CD14-positive monocyte (primary cell): ENCODE measurements at regions not wholly inside any gene's neighbourhood (a gene's known extent, or its start where the extent isn't known, plus 50 kb on each side); places are given as distances from the start of the nearest gene placed in this dataset.

ENCODE experiments used
- DNase-seq, 3 donors: peaks; one replicate each; pipeline ENCODE4 v3.0.0-alpha.2; 2011 to 2022
- H2AFZ ChIP-seq: 2 replicates; pipeline ENCODE4 v1.6.0; 2012; ENCODE audit warnings: mild to moderate bottlenecking, low read depth, low read length, inconsistent platforms; ENCODE audit not compliant: insufficient read depth, poor library complexity, severe bottlenecking
- H3K27ac ChIP-seq, 2 donors: 1 replicate in 1 of 2; 2 replicates in 1 of 2; pipeline ENCODE4 v1.5.1; 2012 to 2013; ENCODE audit warnings: low read length in 2 of 2, control low read depth in 1 of 2, inconsistent platforms in 1 of 2, low read depth in 1 of 2, mild to moderate bottlenecking in 1 of 2
- H3K27me3 ChIP-seq, 2 donors: one replicate each; pipeline versions ENCODE4 v1.6.0 to v1.6.1; 2011 to 2013; ENCODE audit warnings: low read length in 2 of 2; ENCODE audit not compliant: control insufficient read depth in 2 of 2, insufficient read depth in 2 of 2
- H3K36me3 ChIP-seq, 2 donors: replicated peaks in 1 of 2; 1 replicate in 1 of 2; 2 replicates in 1 of 2; pipeline versions ENCODE4 v1.5.1 to v1.6.1; 2012 to 2013; ENCODE audit warnings: low read length in 2 of 2, control low read depth in 1 of 2, inconsistent platforms in 1 of 2, mild to moderate bottlenecking in 1 of 2; ENCODE audit not compliant: insufficient read depth in 2 of 2, control insufficient read depth in 1 of 2
- H3K4me1 ChIP-seq, 2 donors: 1 replicate in 1 of 2; 2 replicates in 1 of 2; pipeline versions ENCODE4 v1.5.1 to v1.6.1; 2012 to 2013; ENCODE audit warnings: low read length in 2 of 2, control low read depth in 1 of 2, inconsistent platforms in 1 of 2, mild to moderate bottlenecking in 1 of 2, moderate library complexity in 1 of 2; ENCODE audit not compliant: insufficient read depth in 2 of 2, control insufficient read depth in 1 of 2
- H3K4me2 ChIP-seq: replicated peaks from 2 replicates; pipeline ENCODE3; 2012; ENCODE audit warnings: low read length, moderate library complexity, mild to moderate bottlenecking; ENCODE audit not compliant: poor library complexity, severe bottlenecking; ENCODE audit errors: extremely low read depth
- H3K4me3 ChIP-seq, 3 experiments: fragments of 200-600 bp in 1 of 3; sonication (generic) in 1 of 3; replicated peaks in 1 of 3; 1 replicate in 2 of 3; 2 replicates in 1 of 3; pipeline ENCODE4 v1.5.1; 2011 to 2013; ENCODE audit warnings: low read length in 3 of 3, mild to moderate bottlenecking in 3 of 3, control low read depth in 2 of 3, low read depth in 2 of 3, inconsistent platforms in 1 of 3, moderate library complexity in 1 of 3
- H3K79me2 ChIP-seq: 2 replicates; pipeline ENCODE4 v1.6.0; 2012; ENCODE audit warnings: mild to moderate bottlenecking, control low read depth, inconsistent platforms, low read length, moderate library complexity; ENCODE audit not compliant: insufficient read depth
- H3K9ac ChIP-seq: 2 replicates; pipeline ENCODE4 v1.6.0; 2017; ENCODE audit warnings: low read length, mild to moderate bottlenecking; ENCODE audit not compliant: insufficient read depth, poor library complexity, severe bottlenecking
- H3K9me3 ChIP-seq, 2 donors: replicated peaks in 1 of 2; 1 replicate in 1 of 2; 2 replicates in 1 of 2; pipeline versions ENCODE4 v1.5.1 to v1.6.1; 2012 to 2013; ENCODE audit warnings: low read length in 2 of 2, control low read depth in 1 of 2; ENCODE audit not compliant: control insufficient read depth in 1 of 2, insufficient read depth in 1 of 2
- H4K20me1 ChIP-seq: 2 replicates; pipeline ENCODE4 v1.6.0; 2012; ENCODE audit warnings: mild to moderate bottlenecking, low read length, control low read depth, moderate library complexity; ENCODE audit not compliant: insufficient read depth
- H3K27ac Mint-ChIP-seq, 7 donors: one replicate each; pipeline ENCODE4 v1.8.0; 2020; ENCODE audit warnings: mild to moderate bottlenecking in 7 of 7, mixed read lengths in 7 of 7, moderate library complexity in 6 of 7, inconsistent platforms in 2 of 7
- H3K27me3 Mint-ChIP-seq, 3 donors: one replicate each; pipeline ENCODE4 v1.8.0; 2021 to 2022; ENCODE audit warnings: low read depth in 3 of 3, mild to moderate bottlenecking in 3 of 3, mixed read lengths in 3 of 3, moderate library complexity in 3 of 3, inconsistent platforms in 1 of 3
- H3K36me3 Mint-ChIP-seq, 2 donors: one replicate each; pipeline ENCODE4 v1.8.0; 2020; ENCODE audit warnings: mixed read lengths in 2 of 2, inconsistent platforms in 1 of 2, mild to moderate bottlenecking in 1 of 2
- H3K4me1 Mint-ChIP-seq: one replicate; pipeline ENCODE4 v1.8.0; 2020; ENCODE audit warnings: mild to moderate bottlenecking, mixed read lengths
- H3K4me3 Mint-ChIP-seq, 2 donors: one replicate each; pipeline ENCODE4 v1.8.0; 2020; ENCODE audit warnings: mild to moderate bottlenecking in 2 of 2, mixed read lengths in 2 of 2, moderate library complexity in 1 of 2
- H3K9me3 Mint-ChIP-seq, 7 donors: one replicate each; pipeline ENCODE4 v1.8.0; 2020 to 2022; ENCODE audit warnings: mixed read lengths in 7 of 7, mild to moderate bottlenecking in 6 of 7, moderate library complexity in 6 of 7, inconsistent platforms in 2 of 7
- CTCF ChIP-seq: fragments of 200-600 bp; IDR thresholded peaks from one replicate; pipeline ENCODE4 v1.8.0; 2022; ENCODE audit warnings: antibody characterized with exemption, mild to moderate bottlenecking
- WGBS: methylation state at CpG from one replicate; pipeline ENCODE4 v1.1.5; 2013; ENCODE audit warnings: missing lambda C conversion rate; ENCODE audit not compliant: insufficient coverage; 5-methylcytosine and 5-hydroxymethylcytosine counted together
- intact Hi-C, 2 donors: fragments of 100-400 bp; cut with micrococcal nuclease; formaldehyde crosslinking; loops; one replicate each; pipeline versions ENCODE4 v1.15.0 to v1.15.1; 2023

- H3K27ac Mint-ChIP-seq: no peak overlapping the region
- intact Hi-C loops: no loop called here
- no CpG with 5 or more reads among the region's 1 CpG for WGBS
Measured at GRCh38 chr9:24816006-24816405, 270.3 kb upstream of the IZUMO3 start.

GRCh38 chr9:24801344-24801743, 255.6 kb upstream of the IZUMO3 start:
- peaks cover 0 to 7% (median 0%) of the 10 kb centered on the region in 7 donors for H3K9me3 Mint-ChIP-seq
- 20% methylated on average over 1 of the region's 3 CpGs for WGBS

More at GRCh38 chr9:24816006-24816405, 270.3 kb upstream of the IZUMO3 start:
- H3K79me2 ChIP-seq: no peaks in the 10 kb centered on the region
- H3K9ac ChIP-seq: no peak overlapping the region
- Mint-ChIP-seq H3K36me3 (no peaks in the 10 kb centered on the region), H3K27me3 (no peaks in the 10 kb centered on the region), H3K4me1 (no peaks in the 10 kb centered on the region), H3K4me3 (no peak overlapping the region), H3K9me3 (peaks cover 0 to 2% (median 0%) of the 10 kb centered on the region in 7 donors)
- no peak overlapping the region for H3K4me2 ChIP-seq
- no peak for DNase-seq
- no peaks in the 10 kb centered on the region for H3K27me3 ChIP-seq
- H3K27ac ChIP-seq: no peak overlapping the region
- H3K4me3 ChIP-seq: no peak overlapping the region
- no peaks in the 10 kb centered on the region for H3K36me3 ChIP-seq
- no peak for TF ChIP-seq CTCF
- no peaks in the 10 kb centered on the region for H3K9me3 ChIP-seq
- no peaks in the 10 kb centered on the region for H3K4me1 ChIP-seq
- H2AFZ ChIP-seq: no peak overlapping the region
- H4K20me1 ChIP-seq: no peaks in the 10 kb centered on the region

More at GRCh38 chr9:24801344-24801743, 255.6 kb upstream of the IZUMO3 start:
- Histone ChIP-seq H4K20me1 (no peaks in the 10 kb centered on the region), H3K4me3 (no peak overlapping the region), H3K27ac (no peak overlapping the region), H3K36me3 (no peaks in the 10 kb centered on the region), H2AFZ (no peak overlapping the region), H3K79me2 (no peaks in the 10 kb centered on the region), H3K27me3 (no peaks in the 10 kb centered on the region), H3K9me3 (peaks cover 0 to 4% of the 10 kb centered on the region in 2 donors), H3K9ac (no peak overlapping the region), H3K4me2 (no peak overlapping the region), H3K4me1 (no peaks in the 10 kb centered on the region)
- no peak overlapping the region for H3K27ac Mint-ChIP-seq
- no peaks in the 10 kb centered on the region for H3K27me3 Mint-ChIP-seq
- H3K4me3 Mint-ChIP-seq: no peak overlapping the region
- H3K4me1 Mint-ChIP-seq: no peaks in the 10 kb centered on the region
- no peaks in the 10 kb centered on the region for H3K36me3 Mint-ChIP-seq
- DNase-seq: no peak
- intact Hi-C loops: no loop called here
- TF ChIP-seq CTCF: no peak
